Neural progenitor cell (in vitro differentiated cells): ENCODE measurements at regions not wholly inside any gene's neighbourhood (a gene's known extent, or its start where the extent isn't known, plus 50 kb on each side); places are given as distances from the start of the nearest gene placed in this dataset.

Source experiments
- EZH2 ChIP-seq: fragments of 200-600 bp; sonication (generic); IDR thresholded peaks from 2 replicates; pipeline ENCODE4 v1.6.1; 2017; ENCODE audit warnings: antibody characterized with exemption, mild to moderate bottlenecking, moderate library complexity
- EZH2phosphoT487 ChIP-seq: fragments of 200-600 bp; sonication (generic); IDR thresholded peaks from 2 replicates; pipeline ENCODE4 v1.6.1; 2017; ENCODE audit warnings: antibody characterized with exemption
- TF ChIP-seq, protein P1 (sequence below): fragments of 200-600 bp; sonication (generic); IDR thresholded peaks from 2 replicates; pipeline ENCODE4 v1.5.1; 2017; ENCODE audit warnings: antibody characterized with exemption, mild to moderate bottlenecking

DNA sequence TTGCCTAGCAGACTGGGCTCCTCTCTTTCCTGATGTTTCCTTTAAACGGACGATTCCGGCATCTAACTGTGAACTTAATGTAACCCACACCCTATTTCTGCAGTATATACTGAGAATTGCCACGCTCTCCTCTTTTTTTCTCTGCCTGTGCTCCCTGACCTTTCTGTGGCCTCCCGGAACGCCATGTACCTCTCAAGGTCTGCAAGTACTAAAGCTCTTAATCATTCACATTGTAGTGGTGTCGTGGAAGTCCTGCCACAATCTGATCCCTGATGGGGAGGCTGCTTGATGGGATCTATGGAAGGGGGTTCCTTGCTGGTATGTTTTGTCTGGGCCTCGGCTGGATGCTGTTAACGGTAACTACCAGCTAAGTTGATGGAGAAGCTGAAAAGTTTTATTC is 302.9 kb upstream of the EPHA5 start:
- TF ChIP-seq EZH2, result no peak
- TF ChIP-seq, protein P1, sequence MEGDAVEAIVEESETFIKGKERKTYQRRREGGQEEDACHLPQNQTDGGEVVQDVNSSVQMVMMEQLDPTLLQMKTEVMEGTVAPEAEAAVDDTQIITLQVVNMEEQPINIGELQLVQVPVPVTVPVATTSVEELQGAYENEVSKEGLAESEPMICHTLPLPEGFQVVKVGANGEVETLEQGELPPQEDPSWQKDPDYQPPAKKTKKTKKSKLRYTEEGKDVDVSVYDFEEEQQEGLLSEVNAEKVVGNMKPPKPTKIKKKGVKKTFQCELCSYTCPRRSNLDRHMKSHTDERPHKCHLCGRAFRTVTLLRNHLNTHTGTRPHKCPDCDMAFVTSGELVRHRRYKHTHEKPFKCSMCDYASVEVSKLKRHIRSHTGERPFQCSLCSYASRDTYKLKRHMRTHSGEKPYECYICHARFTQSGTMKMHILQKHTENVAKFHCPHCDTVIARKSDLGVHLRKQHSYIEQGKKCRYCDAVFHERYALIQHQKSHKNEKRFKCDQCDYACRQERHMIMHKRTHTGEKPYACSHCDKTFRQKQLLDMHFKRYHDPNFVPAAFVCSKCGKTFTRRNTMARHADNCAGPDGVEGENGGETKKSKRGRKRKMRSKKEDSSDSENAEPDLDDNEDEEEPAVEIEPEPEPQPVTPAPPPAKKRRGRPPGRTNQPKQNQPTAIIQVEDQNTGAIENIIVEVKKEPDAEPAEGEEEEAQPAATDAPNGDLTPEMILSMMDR, result no peak
- TF ChIP-seq EZH2phosphoT487, result no peak
